Thyroid gland (tissue), 4 donors: ENCODE measurements at regions not wholly inside any gene's neighbourhood (a gene's known extent, or its start where the extent isn't known, plus 50 kb on each side); places are given as distances from the start of the nearest gene placed in this dataset.

Source experiments
- DNase-seq, 2 donors: peaks; one replicate each; pipeline ENCODE4 v3.0.0-alpha.2; 2019
- H3K27ac ChIP-seq, 3 donors: fragments of 200-600 bp; sonication (generic); 1 replicate in 2 of 3; 2 replicates in 1 of 3; pipeline ENCODE4 v1.5.1; 2016 to 2019; ENCODE audit warnings: mild to moderate bottlenecking in 1 of 3, moderate library complexity in 1 of 3
- H3K27me3 ChIP-seq: fragments of 200-600 bp; sonication (generic); one replicate; pipeline ENCODE4 v1.5.1; 2019
- H3K36me3 ChIP-seq, 2 donors: fragments of 200-600 bp; sonication (generic); one replicate each; pipeline ENCODE4 v1.5.1; 2016 to 2019
- H3K4me1 ChIP-seq, 2 donors: fragments of 200-600 bp; sonication (generic); one replicate each; pipeline ENCODE4 v1.5.1; 2017 to 2019
- H3K4me3 ChIP-seq, 3 donors: fragments of 200-600 bp; sonication (generic); replicated peaks in 1 of 3; 1 replicate in 2 of 3; 2 replicates in 1 of 3; pipeline ENCODE4 v1.5.1; 2016; ENCODE audit warnings: mild to moderate bottlenecking in 1 of 3
- H3K9me3 ChIP-seq: fragments of 200-600 bp; sonication (generic); one replicate; pipeline ENCODE4 v1.5.1; 2017
- POLR2A ChIP-seq, 2 donors: fragments of 450-650 bp; IDR thresholded peaks; one replicate each; pipeline ENCODE4 v1.6.1; 2017; ENCODE audit warnings: antibody characterized with exemption in 2 of 2, mild to moderate bottlenecking in 2 of 2, moderate library complexity in 1 of 2
- WGBS, 2 donors: methylation state at CpG; one replicate each; pipeline ENCODE4 v1.1.5; 2017; 5-methylcytosine and 5-hydroxymethylcytosine counted together
- intact Hi-C: fragments of 100-400 bp; cut with DNase I; formaldehyde crosslinking; loops from one replicate; pipeline ENCODE4 v1.15.1; 2023
- TF ChIP-seq, protein P1 (sequence below), 6 experiments: fragments of 200-600 bp in 3 of 6; fragments of 450-650 bp in 3 of 6; sonication (generic) in 3 of 6; IDR thresholded peaks; one replicate each; pipeline ENCODE4 v1.5.1; 2016 to 2019; ENCODE audit warnings: antibody characterized with exemption in 6 of 6, mild to moderate bottlenecking in 2 of 6, inconsistent platforms in 1 of 6, moderate library complexity in 1 of 6

DNA sequence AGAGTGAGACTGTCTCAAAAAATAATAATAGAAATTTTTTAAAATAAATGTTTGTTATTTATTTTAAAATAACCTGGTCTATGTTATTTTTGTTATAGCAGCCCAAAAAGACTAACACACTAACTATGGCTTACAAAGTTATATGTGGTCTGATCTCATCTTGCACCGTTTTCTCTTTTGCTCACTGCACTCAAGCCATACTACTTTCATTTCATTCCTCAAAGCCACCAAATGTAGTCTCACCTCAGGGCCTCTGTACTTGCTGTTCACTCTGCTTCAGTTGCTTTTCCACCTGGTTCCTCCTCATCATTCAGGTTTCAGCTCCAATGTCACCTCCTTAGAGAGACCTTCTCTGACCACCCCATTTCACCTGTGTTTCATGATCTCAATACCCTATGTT is 55.2 kb upstream of the MDM1 start:
- Histone ChIP-seq H3K27me3 (no peaks in the 10 kb centered on the region), H3K36me3 (no peaks in the 10 kb centered on the region), H3K27ac (no peak overlapping the region), H3K9me3 (no peaks in the 10 kb centered on the region), H3K4me3 (no peak overlapping the region), H3K4me1 (no peaks in the 10 kb centered on the region)
- intact Hi-C loops: no loop called here
- no peak for TF ChIP-seq POLR2A (IDR thresholded peaks at IDR 0.05)
- TF ChIP-seq, protein P1, sequence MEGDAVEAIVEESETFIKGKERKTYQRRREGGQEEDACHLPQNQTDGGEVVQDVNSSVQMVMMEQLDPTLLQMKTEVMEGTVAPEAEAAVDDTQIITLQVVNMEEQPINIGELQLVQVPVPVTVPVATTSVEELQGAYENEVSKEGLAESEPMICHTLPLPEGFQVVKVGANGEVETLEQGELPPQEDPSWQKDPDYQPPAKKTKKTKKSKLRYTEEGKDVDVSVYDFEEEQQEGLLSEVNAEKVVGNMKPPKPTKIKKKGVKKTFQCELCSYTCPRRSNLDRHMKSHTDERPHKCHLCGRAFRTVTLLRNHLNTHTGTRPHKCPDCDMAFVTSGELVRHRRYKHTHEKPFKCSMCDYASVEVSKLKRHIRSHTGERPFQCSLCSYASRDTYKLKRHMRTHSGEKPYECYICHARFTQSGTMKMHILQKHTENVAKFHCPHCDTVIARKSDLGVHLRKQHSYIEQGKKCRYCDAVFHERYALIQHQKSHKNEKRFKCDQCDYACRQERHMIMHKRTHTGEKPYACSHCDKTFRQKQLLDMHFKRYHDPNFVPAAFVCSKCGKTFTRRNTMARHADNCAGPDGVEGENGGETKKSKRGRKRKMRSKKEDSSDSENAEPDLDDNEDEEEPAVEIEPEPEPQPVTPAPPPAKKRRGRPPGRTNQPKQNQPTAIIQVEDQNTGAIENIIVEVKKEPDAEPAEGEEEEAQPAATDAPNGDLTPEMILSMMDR (IDR thresholded peaks at IDR 0.05): no peak
- 86 to 98% methylated on average over 1 of the region's 1 CpG for WGBS, 2 donors
- DNase-seq: no peak

DNA sequence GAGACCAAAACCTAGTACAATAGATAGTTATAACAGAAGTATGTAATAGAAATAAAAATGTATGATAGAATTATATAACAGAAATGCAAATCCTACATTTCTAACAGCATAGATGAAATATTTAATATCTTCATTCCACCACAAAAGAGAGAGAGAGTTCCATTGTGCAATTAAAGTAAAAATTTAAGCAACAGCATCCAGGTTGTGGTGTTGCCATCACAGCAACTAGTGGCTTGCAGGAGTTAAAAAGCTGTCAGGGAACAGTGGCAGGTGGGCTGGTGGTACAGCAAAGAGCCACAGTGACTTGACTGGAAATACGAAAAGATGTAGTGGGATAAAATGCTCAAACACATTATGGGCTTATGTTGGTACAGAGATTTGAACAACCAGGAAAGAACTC is 57.1 kb upstream of the MDM1 start:
- Histone ChIP-seq H3K4me3 (no peak overlapping the region), H3K36me3 (no peaks in the 10 kb centered on the region), H3K9me3 (no peaks in the 10 kb centered on the region), H3K27me3 (no peaks in the 10 kb centered on the region), H3K27ac (no peak overlapping the region), H3K4me1 (no peaks in the 10 kb centered on the region)
- 93 to 97% methylated on average over 1 of the region's 1 CpG for WGBS, 2 donors
- intact Hi-C loops: no loop called here
- DNase-seq: no peak
- TF ChIP-seq, protein P1 (IDR thresholded peaks at IDR 0.05): no peak
- no peak for TF ChIP-seq POLR2A (IDR thresholded peaks at IDR 0.05)

DNA sequence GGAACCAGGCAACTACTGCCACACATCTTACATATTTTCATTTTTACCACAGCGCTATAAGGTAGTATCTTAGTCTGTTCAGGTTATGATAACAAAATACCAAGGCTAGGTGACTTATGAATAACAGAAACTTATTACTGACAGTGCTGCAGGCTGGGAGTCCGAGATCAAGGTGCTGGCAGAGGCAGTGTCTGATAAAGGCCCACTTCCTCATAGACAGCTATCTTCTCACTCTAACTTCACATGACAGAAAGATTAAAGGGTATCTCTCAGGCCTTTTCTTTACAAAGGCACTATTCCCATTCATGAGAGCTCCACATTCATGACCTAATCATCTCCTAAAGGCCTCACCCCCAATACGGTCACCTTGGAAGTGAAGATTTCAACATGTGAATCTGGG is 59.8 kb upstream of the MDM1 start:
- no peaks in the 10 kb centered on the region for H3K9me3 ChIP-seq
- no peaks in the 10 kb centered on the region for H3K27me3 ChIP-seq
- intact Hi-C loops: no loop called here
- 93 to 96% methylated on average over 3 of the region's 3 CpGs for WGBS, 2 donors
- DNase-seq: no peak
- H3K4me1 ChIP-seq: no peaks in the 10 kb centered on the region
- TF ChIP-seq POLR2A (IDR thresholded peaks at IDR 0.05): no peak
- TF ChIP-seq, protein P1 (IDR thresholded peaks at IDR 0.05): no peak
- no peaks in the 10 kb centered on the region for H3K36me3 ChIP-seq
- H3K27ac ChIP-seq: no peak overlapping the region
- no peak overlapping the region for H3K4me3 ChIP-seq

DNA sequence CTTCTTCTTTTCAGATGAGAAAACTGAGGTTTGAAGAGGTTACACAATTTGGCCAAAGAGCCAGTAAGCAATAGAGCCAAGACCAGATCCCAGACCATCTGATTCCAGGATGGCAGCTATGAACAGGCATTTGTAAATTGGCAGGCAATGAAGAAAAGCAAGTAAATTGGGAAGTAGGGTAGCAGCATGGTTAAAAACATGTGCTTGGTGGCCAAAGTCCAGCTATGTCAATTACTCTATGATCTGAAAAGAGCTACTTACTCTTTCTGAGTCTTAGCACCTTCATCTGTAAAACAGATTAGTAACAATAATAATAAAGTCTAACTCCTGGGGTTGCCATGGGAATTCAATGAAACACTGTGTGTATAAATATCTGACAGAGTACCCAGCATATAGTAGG is 60.2 kb upstream of the MDM1 start:
- Histone ChIP-seq H3K4me1 (no peaks in the 10 kb centered on the region), H3K36me3 (no peaks in the 10 kb centered on the region), H3K27me3 (no peaks in the 10 kb centered on the region), H3K4me3 (no peak overlapping the region), H3K9me3 (no peaks in the 10 kb centered on the region), H3K27ac (no peak overlapping the region)
- DNase-seq: no peak
- TF ChIP-seq, protein P1 (IDR thresholded peaks at IDR 0.05): no peak
- no peak for TF ChIP-seq POLR2A (IDR thresholded peaks at IDR 0.05)
- intact Hi-C loops: no loop called here

DNA sequence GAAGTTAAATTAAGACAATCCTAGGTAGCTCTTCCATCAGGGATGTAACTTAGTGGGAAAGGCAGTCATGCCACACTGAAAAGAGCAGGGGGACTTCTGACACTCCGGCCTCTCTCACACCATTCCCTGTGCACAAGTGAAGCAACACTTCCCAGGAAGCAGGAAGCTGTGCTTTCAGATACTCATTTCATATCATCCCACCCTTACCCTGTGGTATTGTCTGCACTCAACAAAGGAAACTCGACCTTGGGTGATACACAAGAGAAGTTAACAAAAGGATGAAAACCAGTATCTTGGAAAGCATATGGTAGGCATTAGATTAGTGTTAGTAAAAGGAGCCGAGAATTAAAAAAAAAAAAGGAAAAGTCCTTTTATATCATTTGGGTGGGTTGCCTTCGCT is 61.3 kb upstream of the MDM1 start:
- H3K27ac ChIP-seq: no peak overlapping the region
- no peaks in the 10 kb centered on the region for H3K36me3 ChIP-seq
- DNase-seq: no peak
- TF ChIP-seq POLR2A (IDR thresholded peaks at IDR 0.05): no peak
- TF ChIP-seq, protein P1 (IDR thresholded peaks at IDR 0.05): no peak
- no peak overlapping the region for H3K4me3 ChIP-seq
- 75 to 78% methylated on average over 4 of the region's 4 CpGs for WGBS, 2 donors
- H3K27me3 ChIP-seq: no peaks in the 10 kb centered on the region
- intact Hi-C loops: no loop called here
- no peaks in the 10 kb centered on the region for H3K9me3 ChIP-seq
- H3K4me1 ChIP-seq: no peaks in the 10 kb centered on the region
